ENCODE measurements at regions not wholly inside any gene's neighbourhood (a gene's known extent, or its start where the extent isn't known, plus 50 kb on each side); places are given as distances from the start of the nearest gene placed in this dataset.
"Not testable (repeated sequence)": the region's sequence is repeated elsewhere in the genome, so short reads cannot be mapped to it uniquely, and the experiment has no call there.

GRCh38 chr1:224535641-224536040 is 80.5 kb upstream of the CNIH3 start:
- no peak for DNase-seq (ENCODE audit: low spot score)

- no peak for DNase-seq (ENCODE audit: low spot score)
Measured at GRCh38 chr1:224539971-224540370, 76.1 kb upstream of the CNIH3 start.

- no peak for DNase-seq (ENCODE audit: low spot score)
Measured at GRCh38 chr1:224540535-224540934, 75.6 kb upstream of the CNIH3 start.

GRCh38 chr1:224541072-224541790 is 74.9 kb upstream of the CNIH3 start:
- DNase-seq (ENCODE audit: low spot score): no peak

- DNase-seq (ENCODE audit: low spot score): no peak
Measured at GRCh38 chr1:224541901-224542630, 74.1 kb upstream of the CNIH3 start.

GRCh38 chr1:224542783-224543440 is 73.2 kb upstream of the CNIH3 start:
- no peak for DNase-seq (ENCODE audit: low spot score)

GRCh38 chr1:224543453-224543852 is 72.7 kb upstream of the CNIH3 start:
- DNase-seq (ENCODE audit: low spot score): no peak

GRCh38 chr1:224544346-224545110 is 71.6 kb upstream of the CNIH3 start:
- DNase-seq (ENCODE audit: low spot score): no peak

- DNase-seq (ENCODE audit: low spot score): no peak
Measured at GRCh38 chr1:224545571-224545970, 70.5 kb upstream of the CNIH3 start.

GRCh38 chr1:224548676-224549075 is 67.4 kb upstream of the CNIH3 start:
- no peak for DNase-seq (ENCODE audit: low spot score)

- not testable (repeated sequence) for DNase-seq (ENCODE audit: low spot score)
Measured at GRCh38 chr1:224551189-224551588, 64.9 kb upstream of the CNIH3 start.

- no peak for DNase-seq (ENCODE audit: low spot score)
Measured at GRCh38 chr1:224554056-224554455, 62.1 kb upstream of the CNIH3 start.

- no peak for DNase-seq (ENCODE audit: low spot score)
Measured at GRCh38 chr1:224554620-224555259, 61.4 kb upstream of the CNIH3 start.

- DNase-seq (ENCODE audit: low spot score): no peak
Measured at GRCh38 chr1:224558904-224559303, 57.2 kb upstream of the CNIH3 start.

GRCh38 chr1:224559981-224560728 is 56.0 kb upstream of the CNIH3 start:
- no peak for DNase-seq (ENCODE audit: low spot score)

GRCh38 chr1:224562881-224563280 is 53.2 kb upstream of the CNIH3 start:
- DNase-seq (ENCODE audit: low spot score): not testable (repeated sequence)

- no peak for DNase-seq (ENCODE audit: low spot score)
Measured at GRCh38 chr1:224563666-224564065, 52.5 kb upstream of the CNIH3 start.

- no peak for DNase-seq (ENCODE audit: low spot score)
Measured at GRCh38 chr1:224564454-224565084, 51.5 kb upstream of the CNIH3 start.

GRCh38 chr1:224565186-224565585 is 50.9 kb upstream of the CNIH3 start:
- no peak for DNase-seq (ENCODE audit: low spot score)

- DNase-seq (ENCODE audit: low spot score): no peak
Measured at GRCh38 chr1:224565611-224566406, 50.3 kb upstream of the CNIH3 start.
